ENCODE measurements at regions not wholly inside any gene's neighbourhood (a gene's known extent, or its start where the extent isn't known, plus 50 kb on each side); places are given as distances from the start of the nearest gene placed in this dataset.

- intact Hi-C loops (cut with DNase I), result no loop called here
- no peaks in the 10 kb centered on the region for H3K4me1 ChIP-seq
- DNase-seq, result no peak
- H3K27ac ChIP-seq, result no peak overlapping the region
- TF ChIP-seq CTCF (IDR thresholded peaks at IDR 0.05), result no peak
- H3K9me3 ChIP-seq, result peaks cover 3 to 43% of the 10 kb centered on the region in 2 donors
- ATAC-seq, result no peak
- H3K4me3 ChIP-seq, result no peak overlapping the region
- no peaks in the 10 kb centered on the region for H3K27me3 ChIP-seq
- no peaks in the 10 kb centered on the region for H3K36me3 ChIP-seq
These were observed 69.3 kb upstream of the FSCB start for GRCh38 chr14:44576356-44576755.

- Histone ChIP-seq H3K27ac (no peak overlapping the region), H3K36me3 (no peaks in the 10 kb centered on the region), H3K9me3 (peaks cover 0 to 32% of the 10 kb centered on the region in 2 donors), H3K27me3 (no peaks in the 10 kb centered on the region), H3K4me3 (no peak overlapping the region), H3K4me1 (no peaks in the 10 kb centered on the region)
- DNase-seq (no peak), ATAC-seq (no peak)
- no peak for TF ChIP-seq CTCF (IDR thresholded peaks at IDR 0.05)
- intact Hi-C loops (cut with DNase I), result no loop called here
These were observed 60.9 kb upstream of the FSCB start for GRCh38 chr14:44567997-44568396.

- Histone ChIP-seq H3K36me3 (no peaks in the 10 kb centered on the region), H3K27me3 (no peaks in the 10 kb centered on the region), H3K4me1 (no peaks in the 10 kb centered on the region), H3K27ac (no peak overlapping the region), H3K9me3 (peaks cover 0 to 18% of the 10 kb centered on the region in 2 donors), H3K4me3 (no peak overlapping the region)
- no peak for TF ChIP-seq CTCF (IDR thresholded peaks at IDR 0.05)
- intact Hi-C loops (cut with DNase I), result no loop called here
- DNase-seq (no peak), ATAC-seq (no peak)
These were observed 58.9 kb upstream of the FSCB start for GRCh38 chr14:44565968-44566367.

- ATAC-seq (no peak), DNase-seq (no peak)
- Histone ChIP-seq H3K9me3 (peaks cover 0 to 18% of the 10 kb centered on the region in 2 donors), H3K36me3 (no peaks in the 10 kb centered on the region), H3K4me3 (no peak overlapping the region), H3K27me3 (no peaks in the 10 kb centered on the region), H3K27ac (no peak overlapping the region), H3K4me1 (no peaks in the 10 kb centered on the region)
- TF ChIP-seq CTCF (IDR thresholded peaks at IDR 0.05), result no peak
- intact Hi-C loops (cut with DNase I), result no loop called here
These were observed 57.8 kb upstream of the FSCB start for GRCh38 chr14:44564908-44565307.
